Activated CD4-positive, alpha-beta T cell treated with anti-CD3 and anti-CD28 coated beads, Interleukin-2, amount 50 U/mL, for 48 hours (primary cell): ENCODE measurements at regions not wholly inside any gene's neighbourhood (a gene's known extent, or its start where the extent isn't known, plus 50 kb on each side); places are given as distances from the start of the nearest gene placed in this dataset.
"Not testable (repeated sequence)": the region's sequence is repeated elsewhere in the genome, so short reads cannot be mapped to it uniquely, and the experiment has no call there.

ENCODE experiments used
- DNase-seq, 2 experiments: peaks; one replicate each; pipeline ENCODE4 v3.0.0-alpha.2; 2020

GRCh38 chr2:49661809-49662208 lies 507.5 kb upstream of the FSHR start:
- no peak for DNase-seq

GRCh38 chr2:49656853-49657252 lies 502.5 kb upstream of the FSHR start:
- DNase-seq, result no peak

DNA sequence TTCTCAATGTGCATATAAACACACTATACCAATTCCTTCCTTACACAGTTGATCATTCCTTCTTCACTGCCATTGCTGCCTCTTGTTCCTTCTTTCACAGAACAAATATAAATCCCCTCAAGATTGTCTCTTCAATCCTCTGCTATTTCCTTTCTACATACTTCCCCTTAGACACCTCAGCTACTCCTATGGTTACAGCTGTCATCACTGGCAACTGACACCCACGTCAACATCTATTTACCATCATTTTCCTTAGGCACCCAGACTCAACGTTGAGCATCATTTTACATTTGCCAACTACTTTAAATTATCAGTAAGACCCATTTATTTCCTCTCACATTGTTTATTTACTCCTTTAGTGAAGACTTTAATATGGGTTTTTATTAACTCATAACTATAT lies 488.8 kb upstream of the FSHR start:
- no peak for DNase-seq

- no peak for DNase-seq
These were observed 486.3 kb upstream of the FSHR start for GRCh38 chr2:49640630-49641029.

- DNase-seq, result no peak
These were observed 466.7 kb upstream of the FSHR start for GRCh38 chr2:49621016-49621415.

GRCh38 chr2:49619804-49620203 lies 465.5 kb upstream of the FSHR start:
- no peak for DNase-seq

- no peak for DNase-seq
These were observed 464.2 kb upstream of the FSHR start for GRCh38 chr2:49618491-49618890.

DNA sequence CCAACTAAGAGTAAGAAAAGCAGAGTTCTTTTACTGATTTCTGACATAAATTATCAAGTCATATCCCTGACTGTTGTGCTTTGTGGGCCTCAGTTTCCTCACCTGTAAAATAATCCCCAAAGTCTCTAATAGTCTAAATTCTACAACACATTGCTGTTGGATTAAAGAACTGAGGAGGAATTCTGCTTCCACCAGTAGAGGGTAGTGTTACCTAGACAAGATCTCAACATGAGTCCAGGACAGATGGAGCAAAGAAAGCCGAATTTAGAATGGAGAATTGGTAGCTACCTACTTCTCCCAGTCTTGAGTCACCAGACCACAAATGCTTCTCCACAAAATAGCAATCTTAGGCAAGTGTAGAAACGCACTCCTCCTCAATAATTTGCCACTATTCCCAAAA lies 462.5 kb upstream of the FSHR start:
- DNase-seq, result no peak

DNA sequence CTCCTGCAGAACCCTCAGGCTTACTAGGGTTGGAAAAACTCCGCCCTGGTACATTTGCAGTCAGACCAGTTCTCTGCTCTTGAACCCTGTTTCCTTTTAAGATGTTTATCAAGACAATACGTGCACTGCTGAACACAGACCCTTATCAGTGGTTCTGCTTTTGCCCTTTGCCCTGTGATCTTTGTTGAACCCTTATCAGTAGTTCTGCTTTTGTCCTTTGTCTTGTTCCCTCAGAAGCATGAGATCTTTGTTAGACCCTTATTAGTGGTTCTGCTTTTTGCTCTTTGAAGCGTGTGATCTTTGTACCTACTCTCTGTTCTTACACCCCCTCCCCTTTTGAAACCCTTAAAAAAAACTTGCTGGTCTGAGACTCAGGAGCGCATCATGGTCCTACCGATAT lies 457.5 kb upstream of the FSHR start:
- not testable (repeated sequence) for DNase-seq

GRCh38 chr2:49600524-49600923 lies 446.2 kb upstream of the FSHR start:
- DNase-seq, result no peak

GRCh38 chr2:49598231-49598630 lies 443.9 kb upstream of the FSHR start:
- no peak for DNase-seq

DNA sequence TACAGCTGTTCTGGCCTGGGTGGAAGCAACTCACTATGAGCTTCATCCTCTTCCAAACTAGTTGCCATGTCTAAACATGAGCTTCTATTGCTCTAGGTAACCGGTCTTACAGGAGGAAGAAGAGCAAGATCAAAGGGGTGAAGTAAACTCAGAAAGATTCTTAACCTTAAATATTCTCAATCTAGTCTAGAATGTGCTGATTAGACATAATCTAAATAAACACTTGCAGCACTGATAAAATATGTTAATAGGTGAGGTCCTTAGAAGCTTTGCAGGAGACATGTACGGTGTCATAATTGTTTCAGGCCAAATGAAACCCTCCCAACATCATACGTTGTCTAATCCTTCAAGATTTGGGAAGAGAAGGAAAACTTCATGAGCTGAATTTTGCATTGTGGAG lies 431.6 kb upstream of the FSHR start:
- no peak for DNase-seq

- DNase-seq, result no peak
These were observed 428.6 kb upstream of the FSHR start for GRCh38 chr2:49582946-49583345.

DNA sequence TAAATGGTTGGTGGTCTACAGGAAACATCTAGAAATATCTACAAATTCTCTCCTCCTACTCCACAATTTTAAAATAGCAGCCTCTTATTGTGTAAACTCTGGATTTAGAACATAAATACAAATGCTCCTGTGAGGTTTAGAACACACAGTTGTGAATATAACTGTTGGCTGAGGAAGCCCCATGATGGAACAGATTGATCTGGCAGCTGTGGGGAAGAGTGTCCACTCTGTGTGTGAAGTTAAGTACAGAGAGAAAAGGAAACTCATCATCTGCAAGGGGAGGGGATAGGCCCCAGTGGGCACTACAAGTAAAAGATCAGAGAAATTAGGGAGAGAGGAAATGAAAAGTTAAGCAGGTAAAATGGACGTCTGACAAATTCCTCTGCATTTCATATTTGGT lies 422.7 kb upstream of the FSHR start:
- no peak for DNase-seq

DNA sequence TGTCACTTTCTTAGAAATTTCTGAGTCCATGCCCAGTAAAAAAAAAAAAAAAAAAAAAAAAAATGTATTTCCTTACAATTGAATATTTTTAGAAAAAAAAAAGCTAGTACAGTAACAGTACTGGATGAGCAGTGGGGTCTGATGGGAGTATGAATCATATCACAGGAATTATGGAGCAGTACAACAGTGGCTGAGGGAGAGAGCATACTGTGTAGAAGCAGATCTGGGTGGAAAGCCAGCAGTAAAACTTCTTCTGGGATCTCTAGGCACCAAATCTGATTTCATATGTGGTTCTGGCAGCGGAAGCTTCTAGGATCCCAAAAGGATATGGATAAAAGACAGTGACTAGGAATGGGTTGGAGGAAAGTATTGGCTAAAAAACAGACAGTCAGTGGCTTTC lies 414.9 kb upstream of the FSHR start:
- DNase-seq, result no peak

GRCh38 chr2:49567811-49568600 lies 413.7 kb upstream of the FSHR start:
- DNase-seq, result no peak

GRCh38 chr2:49567021-49567420 lies 412.7 kb upstream of the FSHR start:
- DNase-seq, result no peak

DNA sequence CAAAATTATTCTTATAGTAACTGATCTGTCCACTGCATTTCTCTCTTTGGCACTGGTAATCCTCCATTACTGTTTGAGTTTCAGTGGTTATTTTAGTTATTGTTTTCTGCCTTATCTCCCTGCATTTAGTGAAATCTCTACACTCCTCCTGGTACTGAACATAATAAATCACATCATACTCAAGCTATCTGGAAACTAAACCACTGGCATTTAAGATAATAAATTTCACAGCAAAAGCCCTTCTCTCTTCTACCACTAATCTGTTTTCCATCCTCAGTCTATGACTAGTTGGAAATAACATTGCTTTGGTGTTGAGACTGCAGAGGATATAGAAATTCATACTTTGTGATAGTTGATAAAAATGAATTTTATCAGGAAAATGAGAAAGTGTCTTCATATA lies 399.3 kb upstream of the FSHR start:
- no peak for DNase-seq

DNA sequence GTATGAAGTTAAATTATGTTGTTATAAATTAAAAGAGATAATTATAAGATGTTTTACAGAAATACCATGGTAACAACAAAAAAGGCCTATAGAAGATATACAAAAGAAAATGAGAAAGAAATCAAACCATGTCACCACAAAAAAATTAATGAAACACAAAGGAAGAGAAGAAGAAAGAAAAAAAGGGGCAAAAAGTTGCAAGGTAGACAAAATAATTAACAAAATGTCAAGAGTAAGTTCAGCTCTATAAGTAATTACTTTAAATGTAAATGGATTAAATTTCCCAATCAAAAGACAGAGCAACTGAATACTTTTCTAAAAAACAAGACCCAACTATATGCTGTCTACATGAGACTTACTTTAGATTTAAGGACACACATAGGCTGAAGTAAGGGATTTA lies 378.4 kb upstream of the FSHR start:
- DNase-seq, result no peak

- DNase-seq, result no peak
These were observed 361.9 kb upstream of the FSHR start for GRCh38 chr2:49515996-49516782.

DNA sequence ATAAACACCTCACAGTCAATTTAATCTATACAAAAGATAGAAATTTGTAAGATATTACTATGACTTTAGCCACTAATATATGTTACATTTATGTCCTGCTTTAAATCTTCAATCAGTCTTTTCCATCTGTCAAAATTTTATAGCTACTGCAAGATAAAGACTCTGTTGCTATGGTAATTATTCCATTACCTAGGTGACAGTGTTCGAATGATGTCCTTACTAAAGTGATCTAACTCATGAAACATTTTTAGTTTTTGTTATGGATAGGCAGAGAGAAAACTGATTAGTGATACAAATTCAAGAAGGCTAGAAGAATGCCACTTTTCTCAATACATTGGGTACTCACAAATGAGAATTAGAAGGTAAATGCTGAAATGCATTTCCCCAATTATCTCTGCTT lies 359.9 kb upstream of the FSHR start:
- DNase-seq, result no peak

GRCh38 chr2:49490710-49491109 lies 336.4 kb upstream of the FSHR start:
- DNase-seq, result peak; percentile 5 to 8

- no peak for DNase-seq
These were observed 332.8 kb upstream of the FSHR start for GRCh38 chr2:49487139-49487538.

- no peak for DNase-seq
These were observed 326.2 kb upstream of the FSHR start for GRCh38 chr2:49480520-49480919.
